ENCODE measurements at regions not wholly inside any gene's neighbourhood (a gene's known extent, or its start where the extent isn't known, plus 50 kb on each side); places are given as distances from the start of the nearest gene placed in this dataset.

GRCh38 chr10:123588386-123588914 lies 77.7 kb upstream of the GPR26 start:
- ChIA-PET CTCF (no interaction called here), POLR2A (no interaction called here)
- H3K4me3 ChIP-seq (ENCODE audit: low read depth, low read length), result no peak overlapping the region
- TF ChIP-seq CTCF (IDR thresholded peaks at IDR 0.05; ENCODE audit: low read depth, low read length), result no peak
- DNase-seq (ENCODE audit: low read depth, low spot score), result no peak
- H3K9me3 ChIP-seq (ENCODE audit: control insufficient read depth, insufficient read depth, low read length), result peaks cover 6% of the 10 kb centered on the region; the same call in 1 of the 2 replicates
- no peaks in the 10 kb centered on the region for H3K27me3 ChIP-seq (ENCODE audit: control insufficient read depth, insufficient read depth, low read length)
- H3K27ac ChIP-seq (ENCODE audit: low read depth, low read length), result no peak overlapping the region

- ChIA-PET CTCF (no interaction called here), POLR2A (no interaction called here)
- peaks cover 35% of the 10 kb centered on the region for H3K9me3 ChIP-seq (ENCODE audit: control insufficient read depth, insufficient read depth, low read length)
- H3K27ac ChIP-seq (ENCODE audit: low read depth, low read length), result no peak overlapping the region
- DNase-seq (ENCODE audit: low read depth, low spot score), result no peak
- no peaks in the 10 kb centered on the region for H3K27me3 ChIP-seq (ENCODE audit: control insufficient read depth, insufficient read depth, low read length)
- H3K4me3 ChIP-seq (ENCODE audit: low read depth, low read length), result no peak overlapping the region
- no peak for TF ChIP-seq CTCF (IDR thresholded peaks at IDR 0.05; ENCODE audit: low read depth, low read length)
Measured at GRCh38 chr10:123595661-123596060, 70.5 kb upstream of the GPR26 start.

GRCh38 chr10:123597676-123598075 lies 68.5 kb upstream of the GPR26 start:
- H3K9me3 ChIP-seq (ENCODE audit: control insufficient read depth, insufficient read depth, low read length), result peaks cover 35% of the 10 kb centered on the region
- no peak overlapping the region for H3K4me3 ChIP-seq (ENCODE audit: low read depth, low read length)
- POLR2A ChIA-PET, result no interaction called here
- CTCF ChIA-PET, result no interaction called here
- TF ChIP-seq CTCF (IDR thresholded peaks at IDR 0.05; ENCODE audit: low read depth, low read length), result no peak
- no peaks in the 10 kb centered on the region for H3K27me3 ChIP-seq (ENCODE audit: control insufficient read depth, insufficient read depth, low read length)
- no peak overlapping the region for H3K27ac ChIP-seq (ENCODE audit: low read depth, low read length)
- no peak for DNase-seq (ENCODE audit: low read depth, low spot score)

GRCh38 chr10:123599366-123599849 lies 66.7 kb upstream of the GPR26 start:
- peaks cover 51% of the 10 kb centered on the region for H3K9me3 ChIP-seq (ENCODE audit: control insufficient read depth, insufficient read depth, low read length)
- no peak overlapping the region for H3K27ac ChIP-seq (ENCODE audit: low read depth, low read length)
- POLR2A ChIA-PET, result no interaction called here
- no peak for DNase-seq (ENCODE audit: low read depth, low spot score)
- H3K27me3 ChIP-seq (ENCODE audit: control insufficient read depth, insufficient read depth, low read length), result no peaks in the 10 kb centered on the region
- no peak overlapping the region for H3K4me3 ChIP-seq (ENCODE audit: low read depth, low read length)
- no peak for TF ChIP-seq CTCF (IDR thresholded peaks at IDR 0.05; ENCODE audit: low read depth, low read length)
- CTCF ChIA-PET, result no interaction called here

GRCh38 chr10:123600177-123600576 lies 66.0 kb upstream of the GPR26 start:
- no peak for DNase-seq (ENCODE audit: low read depth, low spot score)
- H3K9me3 ChIP-seq (ENCODE audit: control insufficient read depth, insufficient read depth, low read length), result peaks cover 53% of the 10 kb centered on the region
- no peak for TF ChIP-seq CTCF (IDR thresholded peaks at IDR 0.05; ENCODE audit: low read depth, low read length)
- ChIA-PET POLR2A (no interaction called here), CTCF (interaction anchor here (0.6 kb wide), 1 partner anchor 274 kb away, joined by 8 read pairs; no protein-coding TSS in a partner anchor)
- H3K4me3 ChIP-seq (ENCODE audit: low read depth, low read length), result no peak overlapping the region
- no peak overlapping the region for H3K27ac ChIP-seq (ENCODE audit: low read depth, low read length)
- no peaks in the 10 kb centered on the region for H3K27me3 ChIP-seq (ENCODE audit: control insufficient read depth, insufficient read depth, low read length)

Data from AG04450 (cell line).